Stimulated activated CD8-positive, alpha-beta memory T cell treated with anti-CD3 and anti-CD28 coated beads, Interleukin-4, amount 100 ng/mL, for 48 hours (primary cell): ENCODE measurements at regions not wholly inside any gene's neighbourhood (a gene's known extent, or its start where the extent isn't known, plus 50 kb on each side); places are given as distances from the start of the nearest gene placed in this dataset.
"Not testable (repeated sequence)": the region's sequence is repeated elsewhere in the genome, so short reads cannot be mapped to it uniquely, and the experiment has no call there.

ENCODE experiments used
- DNase-seq: peaks from one replicate; pipeline ENCODE4 v3.0.0-alpha.2; 2020

GRCh38 chr10:130929422-130930325 lies 381.8 kb downstream of the TCERG1L start:
- DNase-seq = no peak

GRCh38 chr10:130930821-130931220 lies 380.7 kb downstream of the TCERG1L start:
- DNase-seq = no peak

DNA sequence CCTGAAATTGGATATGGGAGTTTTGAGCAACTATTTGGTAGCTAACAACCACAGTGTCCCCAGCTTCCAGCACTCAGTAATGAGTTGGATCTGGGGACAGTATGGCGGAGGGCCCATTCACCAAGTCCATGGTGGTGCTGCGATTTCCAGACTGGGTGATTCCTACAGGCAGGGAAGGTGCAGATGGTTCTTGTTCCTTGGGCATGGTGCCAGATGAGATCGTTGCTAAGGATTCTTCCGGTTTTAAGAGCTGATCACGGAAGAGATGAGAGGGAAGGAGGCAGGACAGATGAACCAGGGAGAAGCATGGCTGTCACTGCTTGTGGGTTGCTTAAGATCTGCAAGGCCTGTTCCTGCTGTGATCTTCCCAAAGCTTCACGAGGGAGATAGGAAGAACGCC lies 380.3 kb downstream of the TCERG1L start:
- DNase-seq = no peak

DNA sequence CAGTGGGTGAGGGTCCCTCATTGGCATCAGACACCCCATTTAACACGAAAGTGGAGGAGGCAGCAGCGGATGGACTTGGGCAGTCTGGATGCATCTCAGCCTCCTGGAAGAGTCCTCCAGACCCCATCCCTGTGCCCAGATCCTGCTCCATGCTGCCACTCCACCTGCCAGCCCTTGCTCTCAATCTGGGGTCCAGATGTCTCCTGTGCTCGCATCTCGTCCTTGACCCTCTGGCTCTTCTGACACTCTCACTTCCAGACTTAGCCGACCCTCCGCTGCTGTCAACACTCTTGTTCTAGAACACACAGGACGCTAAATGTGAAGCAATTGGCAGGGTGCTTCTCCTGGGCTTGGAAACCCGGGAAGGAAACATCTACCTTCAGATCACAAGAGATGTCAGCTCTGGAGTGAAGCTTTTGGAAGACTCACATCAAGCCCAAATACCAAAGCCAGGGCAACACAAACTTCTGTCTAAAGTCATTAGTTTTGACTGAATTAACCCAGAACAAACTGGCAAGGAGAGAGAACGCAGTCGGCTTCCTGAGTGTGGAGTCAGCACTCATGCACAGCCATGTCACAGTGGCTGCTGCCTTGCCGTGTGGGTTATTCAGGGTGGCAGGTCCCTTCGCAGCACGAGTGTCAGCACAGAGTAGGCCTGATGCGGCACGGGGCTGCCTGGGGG lies 379.1 kb downstream of the TCERG1L start:
- DNase-seq = no peak

DNA sequence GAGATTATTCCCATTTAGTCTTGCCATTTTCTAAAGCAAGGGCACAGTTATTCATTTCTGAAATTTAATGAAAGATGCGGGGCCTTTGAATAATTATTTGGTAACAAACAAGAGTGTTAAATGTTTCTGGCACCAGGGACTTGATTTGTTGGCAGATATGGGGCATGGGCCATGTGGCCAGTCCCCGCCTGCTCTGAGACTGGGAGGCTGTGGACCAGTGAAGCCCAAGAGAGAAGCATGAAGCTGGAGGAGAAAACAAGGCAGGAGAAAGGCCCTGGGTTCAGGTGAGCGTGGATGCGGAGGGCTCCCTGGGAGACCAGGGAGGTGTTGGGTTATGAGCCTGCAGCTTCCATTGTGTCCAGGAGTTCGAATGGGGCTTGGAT lies 378.5 kb downstream of the TCERG1L start:
- no peak for DNase-seq

DNA sequence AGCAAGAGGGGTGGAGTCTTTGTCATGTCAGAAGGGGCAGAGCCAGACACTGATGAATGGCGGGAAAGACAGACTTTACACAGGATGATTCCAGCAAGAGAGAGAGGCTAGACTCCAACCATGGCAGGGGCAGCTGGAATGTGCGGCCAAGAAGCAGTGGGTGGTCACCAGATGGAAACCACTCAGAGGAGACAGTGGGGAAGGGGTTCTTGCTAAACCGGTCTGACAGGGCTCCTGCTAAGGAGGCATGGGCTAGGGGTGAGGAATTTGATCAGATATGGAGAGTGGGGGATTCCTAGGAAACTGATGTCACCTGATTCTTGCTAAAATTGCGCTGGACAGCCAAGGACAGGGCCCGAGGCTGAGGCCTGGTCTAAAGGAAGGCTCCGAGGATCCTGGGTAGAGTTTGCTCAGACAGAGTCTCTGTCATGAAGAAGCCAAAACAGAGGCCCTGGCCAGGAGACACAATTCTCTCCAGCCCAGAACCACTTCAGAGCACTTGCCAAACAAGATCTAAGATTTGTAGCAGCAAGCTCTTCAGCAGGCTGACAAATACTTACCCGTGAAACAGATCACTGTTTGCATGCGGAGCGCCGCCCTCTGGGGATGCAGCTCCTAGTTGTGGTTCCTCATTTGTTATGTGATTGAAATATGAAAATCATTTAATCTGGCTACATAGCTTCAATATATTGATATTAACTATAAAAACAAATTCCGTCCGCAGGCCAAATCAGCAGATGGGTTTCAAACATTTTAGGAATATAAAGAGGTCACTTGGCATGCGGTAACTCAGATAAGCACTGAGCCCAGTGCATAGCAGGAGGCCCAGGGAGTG lies 377.0 kb downstream of the TCERG1L start:
- DNase-seq = no peak

GRCh38 chr10:130935128-130935439 lies 376.4 kb downstream of the TCERG1L start:
- DNase-seq = no peak

GRCh38 chr10:130935897-130936550 lies 375.5 kb downstream of the TCERG1L start:
- DNase-seq = no peak

DNA sequence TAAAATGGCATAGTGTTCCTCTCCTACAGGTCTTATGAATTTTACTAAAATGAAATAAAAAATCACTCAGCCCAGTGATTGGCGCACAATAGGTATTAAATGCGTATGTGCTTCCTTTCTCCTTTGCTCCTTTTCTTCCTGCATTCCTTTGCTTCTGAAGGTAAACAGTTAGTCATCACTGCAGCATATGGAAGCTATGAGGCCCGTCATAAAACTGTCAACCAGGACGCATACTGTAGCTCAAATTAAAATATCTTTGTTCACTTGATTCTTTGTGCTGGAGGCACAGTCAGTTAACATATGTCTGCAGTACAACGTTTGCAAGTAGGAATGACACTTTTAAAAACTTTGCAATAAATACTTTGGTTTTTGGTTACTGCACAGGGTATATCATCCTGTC lies 374.7 kb downstream of the TCERG1L start:
- DNase-seq = no peak

DNA sequence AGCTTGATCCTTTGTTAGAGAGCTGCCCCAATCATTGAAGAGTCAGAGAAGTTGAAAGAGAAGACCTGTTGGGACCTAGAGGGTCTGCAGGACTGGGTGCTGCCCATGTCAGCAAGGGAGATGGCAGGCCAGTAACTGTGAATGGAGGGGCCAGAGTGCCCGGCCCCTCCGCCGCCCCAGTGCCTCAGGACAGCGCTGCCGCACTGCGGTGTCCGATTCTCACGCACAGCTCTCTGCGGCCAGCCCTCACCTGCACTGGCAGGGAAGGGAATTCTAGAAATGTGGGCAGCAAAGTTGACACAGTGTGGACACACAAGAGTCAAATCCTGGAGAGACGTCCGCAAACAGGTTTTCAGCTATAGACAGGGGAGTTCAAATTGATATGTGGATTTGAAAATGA lies 373.5 kb downstream of the TCERG1L start:
- no peak for DNase-seq

GRCh38 chr10:130938891-130939290 lies 372.6 kb downstream of the TCERG1L start:
- DNase-seq = not testable (repeated sequence)

DNA sequence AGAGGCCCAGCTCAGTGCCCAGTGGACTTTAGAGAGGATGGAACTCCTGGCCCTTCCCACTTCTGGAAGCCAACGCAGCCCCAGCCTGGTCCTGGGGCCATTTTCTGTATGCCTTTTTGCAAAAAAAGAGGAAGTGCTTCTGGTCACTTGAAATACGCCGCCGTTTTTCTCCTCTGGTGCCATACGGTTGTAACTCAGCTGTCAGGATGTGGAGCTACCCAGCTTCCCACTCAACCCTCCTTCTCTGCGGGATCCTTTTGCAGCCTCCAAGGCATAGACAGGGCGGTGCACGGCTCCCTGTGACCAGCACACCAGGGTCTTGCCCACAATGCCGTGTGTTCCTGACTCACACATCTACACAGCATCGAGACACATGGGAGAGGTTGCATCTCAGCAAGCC lies 369.6 kb downstream of the TCERG1L start:
- DNase-seq = no peak

- no peak for DNase-seq
These were observed 359.4 kb downstream of the TCERG1L start for GRCh38 chr10:130952086-130952485.

GRCh38 chr10:130954326-130954905 lies 357.1 kb downstream of the TCERG1L start:
- DNase-seq = no peak

- no peak for DNase-seq
These were observed 355.3 kb downstream of the TCERG1L start for GRCh38 chr10:130956251-130956650.

GRCh38 chr10:130957423-130957822 lies 354.1 kb downstream of the TCERG1L start:
- no peak for DNase-seq

DNA sequence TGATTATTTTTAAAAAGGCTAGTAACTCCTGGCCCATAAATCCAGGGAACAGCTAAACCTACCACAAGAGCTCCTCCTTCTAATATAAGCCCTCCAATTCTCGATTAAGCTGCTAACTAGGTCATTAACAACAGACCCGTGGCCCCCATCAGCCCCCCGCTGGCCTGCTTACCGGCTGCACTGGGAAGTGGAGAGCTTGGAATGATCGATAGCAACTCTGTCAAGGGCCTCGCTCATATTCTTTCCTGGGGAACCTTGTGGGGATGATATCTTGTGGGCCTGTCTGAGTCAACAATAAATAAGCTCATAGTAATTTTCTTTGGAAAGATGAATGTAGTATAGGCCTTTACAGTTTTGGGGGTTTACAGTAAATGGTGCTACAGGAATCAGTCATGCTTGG lies 353.5 kb downstream of the TCERG1L start:
- DNase-seq = no peak

DNA sequence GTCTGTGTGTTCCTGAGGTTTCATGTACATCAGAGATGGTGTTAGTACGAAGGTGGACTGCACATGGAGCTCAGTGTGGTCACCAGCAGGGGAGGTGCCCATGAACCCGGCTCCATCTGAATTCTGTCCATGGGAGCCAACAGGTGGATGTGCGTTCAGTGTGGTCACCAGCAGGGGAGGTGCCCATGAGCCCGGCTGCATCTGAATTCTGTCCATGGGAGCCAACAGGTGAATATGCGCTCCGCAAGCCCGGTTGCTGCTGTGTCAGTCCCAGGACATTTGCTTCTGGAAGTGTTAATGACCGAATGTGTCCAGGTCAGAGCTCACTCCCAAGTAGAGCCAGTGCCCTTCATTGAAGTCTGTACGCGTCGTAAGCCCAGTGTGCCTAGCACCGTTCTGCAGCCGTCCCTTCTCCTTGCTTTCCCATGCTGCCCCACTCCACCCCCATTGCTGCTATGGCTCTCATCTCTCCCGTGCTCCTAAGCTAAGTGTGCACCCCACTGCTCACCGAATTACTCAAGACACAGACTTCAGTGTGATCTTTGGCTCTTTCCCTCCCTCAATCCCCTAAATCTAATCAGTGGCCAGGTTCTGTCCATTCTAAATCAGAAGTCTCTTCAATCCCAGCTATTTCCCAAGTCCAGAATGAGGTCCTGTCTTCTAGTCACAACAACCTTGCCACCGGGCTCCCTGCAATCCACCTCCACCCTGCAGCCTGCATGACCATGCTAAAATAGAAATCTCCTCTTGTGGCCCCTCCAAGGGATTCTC lies 352.4 kb downstream of the TCERG1L start:
- DNase-seq = no peak

- DNase-seq = no peak
These were observed 351.7 kb downstream of the TCERG1L start for GRCh38 chr10:130959752-130960195.

GRCh38 chr10:130960531-130960930 lies 351.0 kb downstream of the TCERG1L start:
- no peak for DNase-seq

- no peak for DNase-seq
These were observed 349.8 kb downstream of the TCERG1L start for GRCh38 chr10:130961506-130962239.
